HEK293 (cell line): ENCODE measurements at regions not wholly inside any gene's neighbourhood (a gene's known extent, or its start where the extent isn't known, plus 50 kb on each side); places are given as distances from the start of the nearest gene placed in this dataset.

Experiments
- ZNF366 ChIP-seq: fragments of 450-650 bp; formaldehyde crosslinking; conservative IDR thresholded peaks from 2 replicates; pipeline ENCODE4 v1.5.1; 2016; ENCODE audit warnings: missing biosample characterization, missing genetic modification characterization
- TF ChIP-seq, protein P1 (sequence below): fragments of 450-650 bp; formaldehyde crosslinking; IDR thresholded peaks from 2 replicates; pipeline ENCODE4 v1.5.1; 2016; ENCODE audit warnings: missing biosample characterization, missing genetic modification characterization

GRCh38 chr5:32916648-32917047, 205.5 kb downstream of the NPR3 start:
- no peak for TF ChIP-seq ZNF366 (tag by site-specific recombination)
- TF ChIP-seq, protein P1, sequence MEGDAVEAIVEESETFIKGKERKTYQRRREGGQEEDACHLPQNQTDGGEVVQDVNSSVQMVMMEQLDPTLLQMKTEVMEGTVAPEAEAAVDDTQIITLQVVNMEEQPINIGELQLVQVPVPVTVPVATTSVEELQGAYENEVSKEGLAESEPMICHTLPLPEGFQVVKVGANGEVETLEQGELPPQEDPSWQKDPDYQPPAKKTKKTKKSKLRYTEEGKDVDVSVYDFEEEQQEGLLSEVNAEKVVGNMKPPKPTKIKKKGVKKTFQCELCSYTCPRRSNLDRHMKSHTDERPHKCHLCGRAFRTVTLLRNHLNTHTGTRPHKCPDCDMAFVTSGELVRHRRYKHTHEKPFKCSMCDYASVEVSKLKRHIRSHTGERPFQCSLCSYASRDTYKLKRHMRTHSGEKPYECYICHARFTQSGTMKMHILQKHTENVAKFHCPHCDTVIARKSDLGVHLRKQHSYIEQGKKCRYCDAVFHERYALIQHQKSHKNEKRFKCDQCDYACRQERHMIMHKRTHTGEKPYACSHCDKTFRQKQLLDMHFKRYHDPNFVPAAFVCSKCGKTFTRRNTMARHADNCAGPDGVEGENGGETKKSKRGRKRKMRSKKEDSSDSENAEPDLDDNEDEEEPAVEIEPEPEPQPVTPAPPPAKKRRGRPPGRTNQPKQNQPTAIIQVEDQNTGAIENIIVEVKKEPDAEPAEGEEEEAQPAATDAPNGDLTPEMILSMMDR (tag by site-specific recombination), result no peak
